Posterior vena cava (tissue), 2 donors: ENCODE measurements at regions not wholly inside any gene's neighbourhood (a gene's known extent, or its start where the extent isn't known, plus 50 kb on each side); places are given as distances from the start of the nearest gene placed in this dataset.

Source experiments
- DNase-seq: peaks from one replicate; pipeline ENCODE4 v3.0.0-alpha.2; 2020; ENCODE audit warnings: low spot score
- intact Hi-C, 2 donors: fragments of 100-400 bp; cut with DNase I; formaldehyde crosslinking; loops; one replicate each; pipeline versions ENCODE4 v1.14.1 to v1.14.2; 2022 to 2023
- donor health status: DM: yes; HTN: yes; CAD: no.
- donor health status: DM: yes; HTN: yes; CAD: no.

DNA sequence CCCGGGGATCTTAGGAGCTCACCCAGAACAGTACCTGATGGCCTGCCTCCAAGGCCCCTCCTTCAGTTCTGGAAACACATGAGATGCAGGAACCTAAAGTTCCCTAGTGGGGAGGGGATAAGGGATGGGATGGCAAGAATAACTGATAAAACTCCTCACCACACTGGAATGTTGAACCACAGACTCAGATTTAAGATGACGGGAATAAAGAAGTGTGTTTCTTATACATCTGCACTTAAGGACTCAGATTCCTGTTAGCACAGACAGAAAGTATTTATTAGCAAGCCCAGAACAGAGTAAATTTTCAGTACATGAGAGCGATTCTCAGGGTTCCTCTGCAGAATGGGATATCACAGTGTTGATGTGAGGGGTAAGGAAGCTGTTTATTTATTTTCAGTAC, 245.2 kb downstream of the TLE3 start:
- no peak for DNase-seq
- intact Hi-C loops, result no loop called here

DNA sequence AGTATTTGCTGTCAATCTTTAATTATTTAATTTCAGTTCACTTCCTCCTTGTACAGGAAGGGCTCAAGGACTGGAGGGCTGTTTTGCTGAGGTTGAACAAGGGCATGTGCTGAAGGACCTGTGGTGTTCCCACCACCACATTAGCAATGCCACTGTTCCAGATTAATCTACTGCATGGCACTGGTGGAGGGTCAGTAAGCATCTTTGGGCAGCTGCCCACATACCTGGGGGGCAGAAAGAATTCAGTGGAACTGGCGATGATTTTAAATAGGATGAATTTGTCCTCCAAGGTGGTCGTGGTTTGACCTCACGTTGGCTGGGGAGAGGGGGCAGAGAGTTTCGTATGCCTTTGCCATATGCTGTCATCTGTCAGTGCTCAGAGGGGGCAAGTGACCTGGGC, 244.8 kb downstream of the TLE3 start:
- DNase-seq, result no peak

GRCh38 chr15:69853544-69853951, 244.2 kb downstream of the TLE3 start:
- intact Hi-C loops, result no loop called here
- DNase-seq, result peak; percentile 84

More for the DNA sequence above, 244.8 kb downstream of the TLE3 start:
- intact Hi-C loops, result no loop called here

- no peak for DNase-seq
These were observed 243.7 kb downstream of the TLE3 start for GRCh38 chr15:69854001-69854400.

GRCh38 chr15:69854521-69855181, 243.1 kb downstream of the TLE3 start:
- DNase-seq, result no peak
- intact Hi-C loops, result no loop called here

More at GRCh38 chr15:69854001-69854400, 243.7 kb downstream of the TLE3 start:
- intact Hi-C loops, result no loop called here

- intact Hi-C loops, result no loop called here
- DNase-seq, result no peak
These were observed 242.3 kb downstream of the TLE3 start for GRCh38 chr15:69855258-69856000.

- no peak for DNase-seq
- intact Hi-C loops, result no loop called here
These were observed 240.5 kb downstream of the TLE3 start for GRCh38 chr15:69857250-69857649.

- DNase-seq, result no peak
- intact Hi-C loops, result no loop called here
These were observed 239.9 kb downstream of the TLE3 start for GRCh38 chr15:69857686-69858391.

DNA sequence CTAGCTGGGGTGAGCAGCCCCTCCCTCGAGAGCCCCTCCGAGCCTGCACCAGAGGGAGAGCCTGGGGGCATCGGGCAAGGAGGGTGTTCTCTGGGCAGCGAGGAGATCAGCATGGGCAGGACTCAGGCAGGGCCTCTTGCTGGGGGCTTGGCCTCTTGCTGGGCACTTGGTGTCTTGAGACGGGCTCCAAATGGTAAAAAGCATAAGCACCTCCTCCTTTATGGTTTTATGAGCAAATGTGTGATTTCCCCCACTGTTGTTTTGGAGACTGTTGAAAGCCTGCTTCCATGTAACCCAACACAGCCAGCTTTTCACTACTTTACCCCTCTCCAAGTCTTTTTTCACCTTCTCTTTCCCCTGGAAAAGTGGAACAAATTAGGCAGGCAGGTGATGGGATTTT, 239.3 kb downstream of the TLE3 start:
- DNase-seq, result no peak
- intact Hi-C loops, result no loop called here

DNA sequence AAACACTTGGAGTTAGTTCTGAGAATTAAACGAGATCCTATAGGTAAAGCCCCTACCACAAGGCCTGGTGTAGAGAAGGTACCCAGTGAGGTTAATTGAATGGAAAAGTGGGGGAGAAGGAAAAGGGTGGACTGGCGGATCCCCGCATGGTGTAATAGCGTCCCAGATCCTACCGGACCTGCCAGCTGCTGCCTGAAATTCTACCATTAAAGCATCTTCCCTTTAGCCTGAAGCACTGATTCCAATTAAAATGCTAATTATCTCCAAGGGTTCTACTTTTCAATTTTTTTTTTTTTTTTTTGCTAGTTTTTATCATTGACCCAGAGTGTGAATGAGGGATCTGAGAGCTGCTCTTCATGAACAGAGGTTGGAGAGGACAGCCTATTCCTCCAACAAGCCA, 237.9 kb downstream of the TLE3 start:
- DNase-seq, result no peak
- intact Hi-C loops, result no loop called here

- intact Hi-C loops, result no loop called here
- no peak for DNase-seq
These were observed 237.4 kb downstream of the TLE3 start for GRCh38 chr15:69860321-69860720.

GRCh38 chr15:69860921-69861320, 236.8 kb downstream of the TLE3 start:
- DNase-seq, result no peak
- intact Hi-C loops, result no loop called here

GRCh38 chr15:69861331-69862171, 236.2 kb downstream of the TLE3 start:
- DNase-seq, result no peak
- intact Hi-C loops, result no loop called here

GRCh38 chr15:69862540-69862939, 235.2 kb downstream of the TLE3 start:
- no peak for DNase-seq
- intact Hi-C loops, result no loop called here

DNA sequence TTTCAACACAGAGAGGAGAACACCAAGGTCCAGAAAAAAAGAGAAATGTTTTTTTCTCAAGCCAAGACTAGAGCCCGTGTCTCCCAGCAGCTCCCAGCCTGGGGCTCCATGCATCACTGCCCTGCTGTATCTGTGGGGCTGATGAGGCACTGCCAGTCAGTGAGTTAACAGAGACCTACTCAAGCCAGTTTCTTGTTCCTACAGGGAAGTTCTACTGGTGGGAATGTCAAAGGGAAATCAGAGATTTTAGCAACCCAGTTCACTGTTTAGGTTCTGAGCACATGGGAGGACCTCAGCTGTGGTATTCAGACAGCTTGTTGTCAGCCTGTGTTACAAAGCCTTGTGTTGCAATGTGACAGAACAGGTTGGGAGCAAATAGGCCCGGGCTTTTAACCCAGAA, 234.3 kb downstream of the TLE3 start:
- intact Hi-C loops, result no loop called here

GRCh38 chr15:69865369-69865768, 232.3 kb downstream of the TLE3 start:
- intact Hi-C loops, result no loop called here
- no peak for DNase-seq

More for the DNA sequence above, 234.3 kb downstream of the TLE3 start:
- no peak for DNase-seq

GRCh38 chr15:69868756-69869155, 229.0 kb downstream of the TLE3 start:
- DNase-seq, result no peak
- intact Hi-C loops, result no loop called here

- no peak for DNase-seq
- intact Hi-C loops, result no loop called here
These were observed 228.4 kb downstream of the TLE3 start for GRCh38 chr15:69869291-69869690.

DNA sequence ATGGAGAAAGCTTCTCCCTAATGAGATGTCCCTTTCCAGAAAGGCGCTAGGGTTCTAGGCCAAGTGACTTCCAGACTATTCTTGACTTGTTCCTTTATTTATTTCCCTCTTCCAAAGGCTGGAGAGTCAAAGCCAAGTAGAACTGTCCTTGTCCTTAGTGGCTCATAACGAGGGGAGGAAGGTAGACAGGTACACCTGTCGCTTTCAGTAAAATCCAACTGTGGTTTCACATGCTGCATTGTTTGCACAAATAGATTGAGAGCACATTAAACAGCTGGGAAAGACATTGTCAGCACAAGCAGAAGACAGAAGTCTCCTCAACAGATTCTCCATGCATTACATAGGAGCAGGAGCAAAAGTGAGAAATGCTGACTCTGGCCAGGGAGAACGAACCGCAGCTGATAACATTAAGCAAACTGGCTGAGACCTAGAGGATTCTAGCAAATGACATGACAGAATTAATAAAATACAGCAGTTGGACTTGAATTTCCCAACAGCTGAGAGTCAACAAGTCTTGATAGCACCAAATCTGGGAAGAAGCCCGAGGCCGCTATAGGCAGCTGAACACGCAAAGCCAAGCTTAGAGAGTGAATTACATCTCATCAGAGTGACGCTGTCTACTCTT, 227.7 kb downstream of the TLE3 start:
- no peak for DNase-seq
- intact Hi-C loops, result no loop called here
